ENCODE measurements at regions not wholly inside any gene's neighbourhood (a gene's known extent, or its start where the extent isn't known, plus 50 kb on each side); places are given as distances from the start of the nearest gene placed in this dataset.

- TF ChIP-seq CTCF (conservative IDR thresholded peaks at IDR 0.05) (no peak), ZFX (IDR thresholded peaks at IDR 0.05) (no peak)
These were observed 179.6 kb downstream of the TTLL2 start for GRCh38 chr6:167504385-167504961.

All from C4-2B (cell line).